ENCODE measurements at regions not wholly inside any gene's neighbourhood (a gene's known extent, or its start where the extent isn't known, plus 50 kb on each side); places are given as distances from the start of the nearest gene placed in this dataset.

DNA sequence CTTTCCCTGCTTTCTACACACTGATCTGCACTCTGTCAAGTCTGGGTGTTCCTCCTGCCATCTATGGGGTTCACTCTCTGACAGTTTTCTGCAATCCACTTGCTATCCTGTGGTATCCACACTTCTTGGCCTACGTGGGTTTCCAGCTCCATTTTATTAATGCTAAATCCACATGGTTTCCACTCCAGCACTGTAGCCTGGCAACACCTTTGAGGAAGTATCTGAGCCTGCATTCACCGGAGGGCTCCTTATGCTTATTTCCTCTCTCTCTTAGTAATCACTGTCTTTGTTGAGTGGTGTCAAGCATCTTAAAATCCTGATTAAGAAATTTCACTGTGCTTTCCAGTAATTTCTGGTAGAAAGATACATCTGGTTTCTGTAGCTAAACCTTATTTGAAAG is 703.7 kb downstream of the TMEM121 start:
- TF ChIP-seq, protein P1, sequence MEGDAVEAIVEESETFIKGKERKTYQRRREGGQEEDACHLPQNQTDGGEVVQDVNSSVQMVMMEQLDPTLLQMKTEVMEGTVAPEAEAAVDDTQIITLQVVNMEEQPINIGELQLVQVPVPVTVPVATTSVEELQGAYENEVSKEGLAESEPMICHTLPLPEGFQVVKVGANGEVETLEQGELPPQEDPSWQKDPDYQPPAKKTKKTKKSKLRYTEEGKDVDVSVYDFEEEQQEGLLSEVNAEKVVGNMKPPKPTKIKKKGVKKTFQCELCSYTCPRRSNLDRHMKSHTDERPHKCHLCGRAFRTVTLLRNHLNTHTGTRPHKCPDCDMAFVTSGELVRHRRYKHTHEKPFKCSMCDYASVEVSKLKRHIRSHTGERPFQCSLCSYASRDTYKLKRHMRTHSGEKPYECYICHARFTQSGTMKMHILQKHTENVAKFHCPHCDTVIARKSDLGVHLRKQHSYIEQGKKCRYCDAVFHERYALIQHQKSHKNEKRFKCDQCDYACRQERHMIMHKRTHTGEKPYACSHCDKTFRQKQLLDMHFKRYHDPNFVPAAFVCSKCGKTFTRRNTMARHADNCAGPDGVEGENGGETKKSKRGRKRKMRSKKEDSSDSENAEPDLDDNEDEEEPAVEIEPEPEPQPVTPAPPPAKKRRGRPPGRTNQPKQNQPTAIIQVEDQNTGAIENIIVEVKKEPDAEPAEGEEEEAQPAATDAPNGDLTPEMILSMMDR (conservative IDR thresholded peaks at IDR 0.05; ENCODE audit: low read depth, low read length), result no peak
- no peak for TF ChIP-seq EZH2 (IDR thresholded peaks at IDR 0.05; ENCODE audit: borderline replicate concordance, low read depth, low read length, poor library complexity, severe bottlenecking)
